IMR-90 (cell line): ENCODE measurements at regions not wholly inside any gene's neighbourhood (a gene's known extent, or its start where the extent isn't known, plus 50 kb on each side); places are given as distances from the start of the nearest gene placed in this dataset.

Experiments used
- ATAC-seq: fragments of 200-7000 bp; cut with Tn5 transposase; 2 replicates; pipeline ENCODE4 v1.9.1; 2020; ENCODE audit warnings: low read depth, mild to moderate bottlenecking, moderate library complexity
- BruUV-seq: library from RNA; stranded (reverse); fragments of 400-500 nt; replicated peaks from 2 replicates; lab custom pipeline; 2021; lab: Mats Ljungman, UMichigan
- CTCF ChIA-PET: fragments of 300-600 bp; formaldehyde crosslinking; extraction: SDS; loops from one replicate; lab custom pipeline; 2021; ENCODE audit warnings: antibody characterized with exemption; lab: Yijun Ruan, JAX
- POLR2A ChIA-PET: fragments of 300-600 bp; sonication (Branson Sonifier 250); formaldehyde crosslinking; loops from one replicate; lab custom pipeline; 2022; ENCODE audit warnings: antibody characterized with exemption; ENCODE audit not compliant: unreplicated experiment; lab: Charles Lee
- DNase-seq: peaks from one replicate; pipeline ENCODE4 v3.0.0; 2013
- H2AFZ ChIP-seq: replicated peaks from 2 replicates; pipeline ENCODE3; 2013; ENCODE audit warnings: low read length, mild to moderate bottlenecking; ENCODE audit not compliant: poor library complexity
- H2AK5ac ChIP-seq: 2 replicates; pipeline ENCODE4 v1.6.1; 2013; ENCODE audit warnings: low read depth, low read length, inconsistent platforms
- H2AK9ac ChIP-seq: replicated peaks from 2 replicates; pipeline ENCODE3; 2013; ENCODE audit warnings: mild to moderate bottlenecking, low read depth, low read length, moderate library complexity; ENCODE audit not compliant: poor library complexity
- H2BK120ac ChIP-seq: 2 replicates; pipeline ENCODE4 v1.6.1; 2013; ENCODE audit warnings: low read depth, low read length, inconsistent platforms
- H2BK15ac ChIP-seq: 3 replicates; pipeline ENCODE4 v1.6.1; 2013; ENCODE audit warnings: low read depth, low read length, inconsistent platforms
- H2BK20ac ChIP-seq: 2 replicates; pipeline ENCODE4 v1.6.1; 2013; ENCODE audit warnings: low read depth, mild to moderate bottlenecking, inconsistent platforms, low read length, moderate library complexity
- H2BK5ac ChIP-seq: 2 replicates; pipeline ENCODE4 v1.6.1; 2013; ENCODE audit warnings: mild to moderate bottlenecking, low read depth, low read length, inconsistent platforms; ENCODE audit not compliant: poor library complexity, severe bottlenecking
- H3K14ac ChIP-seq: replicated peaks from 2 replicates; pipeline ENCODE4 v1.6.1; 2013; ENCODE audit warnings: low read depth, low read length, inconsistent platforms
- H3K18ac ChIP-seq: 2 replicates; pipeline ENCODE4 v1.6.1; 2013; ENCODE audit warnings: low read depth, low read length, control low read depth
- H3K23ac ChIP-seq: 2 replicates; pipeline ENCODE4 v1.6.1; 2013; ENCODE audit warnings: low read depth, low read length, inconsistent platforms
- H3K27ac ChIP-seq: 2 replicates; pipeline ENCODE4 v1.5.1; 2013; ENCODE audit warnings: mild to moderate bottlenecking, control low read depth, low read length; ENCODE audit not compliant: insufficient read depth
- H3K27me3 ChIP-seq: 2 replicates; pipeline ENCODE4 v1.6.1; 2013; ENCODE audit warnings: low read length; ENCODE audit not compliant: control insufficient read depth, insufficient read depth
- H3K36me3 ChIP-seq: 2 replicates; pipeline ENCODE4 v1.6.1; 2013; ENCODE audit warnings: low read length, mixed read lengths; ENCODE audit not compliant: control insufficient read depth, insufficient read depth
- H3K4ac ChIP-seq: 2 replicates; pipeline ENCODE4 v1.6.1; 2013; ENCODE audit warnings: low read depth, low read length, inconsistent platforms
- H3K4me1 ChIP-seq: 2 replicates; pipeline ENCODE4 v1.6.1; 2013; ENCODE audit warnings: low read length, mixed read lengths; ENCODE audit not compliant: control insufficient read depth, insufficient read depth
- H3K4me2 ChIP-seq: 2 replicates; pipeline ENCODE4 v1.6.1; 2013; ENCODE audit warnings: low read depth, mild to moderate bottlenecking, control low read depth, low read length, moderate library complexity
- H3K4me3 ChIP-seq: 2 replicates; pipeline ENCODE4 v1.5.1; 2013; ENCODE audit warnings: low read depth, mild to moderate bottlenecking, control low read depth, low read length, moderate library complexity; ENCODE audit not compliant: insufficient read depth
- H3K56ac ChIP-seq: 2 replicates; pipeline ENCODE4 v1.6.1; 2013; ENCODE audit warnings: low read length, inconsistent platforms; ENCODE audit not compliant: insufficient read depth; ENCODE audit errors: extremely low read depth
- H3K79me1 ChIP-seq, 2 experiments: 2 replicates each; pipeline ENCODE4 v1.6.1; 2013; ENCODE audit warnings: low read length in 2 of 2, inconsistent platforms in 1 of 2, low read depth in 1 of 2
- H3K9ac ChIP-seq: 2 replicates; pipeline ENCODE4 v1.6.1; 2013; ENCODE audit warnings: low read depth, low read length, control low read depth
- H3K9me1 ChIP-seq: 2 replicates; pipeline ENCODE4 v1.6.1; 2013; ENCODE audit warnings: low read length, inconsistent platforms; ENCODE audit not compliant: insufficient read depth
- H3K9me3 ChIP-seq: 2 replicates; pipeline ENCODE4 v1.6.1; 2013; ENCODE audit warnings: low read length; ENCODE audit not compliant: control insufficient read depth, insufficient read depth
- H4K20me1 ChIP-seq: 2 replicates; pipeline ENCODE4 v1.6.1; 2013; ENCODE audit warnings: low read length, inconsistent platforms; ENCODE audit not compliant: insufficient read depth
- H4K5ac ChIP-seq: 2 replicates; pipeline ENCODE4 v1.6.1; 2013; ENCODE audit warnings: mild to moderate bottlenecking, low read depth, low read length, control low read depth
- H4K8ac ChIP-seq, 2 experiments: 2 replicates each; pipeline ENCODE4 v1.6.1; 2013; ENCODE audit warnings: low read depth in 2 of 2, low read length in 2 of 2, control low read depth in 1 of 2, inconsistent platforms in 1 of 2
- H4K91ac ChIP-seq: 2 replicates; pipeline ENCODE4 v1.6.1; 2013; ENCODE audit warnings: low read depth, low read length, inconsistent platforms; ENCODE audit not compliant: insufficient read depth
- BHLHE40 ChIP-seq: fragments of 150-350 bp; IDR thresholded peaks from 2 replicates; pipeline ENCODE4 v1.6.1; 2016; ENCODE audit warnings: mild to moderate bottlenecking, low read depth, low read length
- CEBPB ChIP-seq: IDR thresholded peaks from 2 replicates; pipeline ENCODE4 v1.6.1; 2012; ENCODE audit warnings: low read depth, low read length, improper control_type of control experiment
- ELK1 ChIP-seq: fragments of 150-350 bp; IDR thresholded peaks from 2 replicates; pipeline ENCODE4 v1.6.1; 2016; ENCODE audit warnings: low read depth, mild to moderate bottlenecking, low read length, moderate library complexity, borderline replicate concordance
- NFE2L2 ChIP-seq: fragments of 150-350 bp; IDR thresholded peaks from 2 replicates; pipeline ENCODE4 v1.6.1; 2016; ENCODE audit warnings: low read depth, mild to moderate bottlenecking, low read length
- POLR2A ChIP-seq: IDR thresholded peaks from 2 replicates; pipeline ENCODE4 v1.6.1; 2012; ENCODE audit warnings: mild to moderate bottlenecking, low read depth, low read length
- RAD21 ChIP-seq: IDR thresholded peaks from 2 replicates; pipeline ENCODE4 v1.6.1; 2012; ENCODE audit warnings: low read length, improper control_type of control experiment
- RCOR1 ChIP-seq: IDR thresholded peaks from 2 replicates; pipeline ENCODE4 v1.6.1; 2012; ENCODE audit warnings: mild to moderate bottlenecking, low read length, improper control_type of control experiment; ENCODE audit not compliant: insufficient replicate concordance
- SMC3 ChIP-seq: fragments of 150-350 bp; IDR thresholded peaks from 2 replicates; pipeline ENCODE4 v1.6.1; 2016; ENCODE audit warnings: low read depth, mild to moderate bottlenecking, antibody characterized with exemption, low read length, moderate library complexity
- WGBS, 2 experiments: methylation state at CpG; one replicate each; pipeline versions ENCODE4 v1.1.5 to v1.1.7; 2013; ENCODE audit warnings: missing lambda C conversion rate in 2 of 2; ENCODE audit not compliant: insufficient read length in 1 of 2; ENCODE audit errors: extremely low coverage in 2 of 2; 5-methylcytosine and 5-hydroxymethylcytosine counted together
- dilution Hi-C: fragments of 300-500 bp; cut with HindIII; formaldehyde crosslinking; loops from one replicate; pipeline ENCODE4 v1.14.3; 2018; ENCODE audit warnings: low sequenced_read_pairs; ENCODE audit not compliant: unreplicated experiment
- in situ Hi-C: fragments of 300-500 bp; cut with MboI; formaldehyde crosslinking; loops from 3 replicates; pipeline ENCODE4 v1.14.3; 2019; ENCODE audit warnings: low sequenced_read_pairs, inconsistent platforms, mixed read lengths
- intact Hi-C: fragments of 100-400 bp; cut with micrococcal nuclease; formaldehyde crosslinking; loops from 2 replicates; pipeline ENCODE4 v1.10.0; 2022

DNA sequence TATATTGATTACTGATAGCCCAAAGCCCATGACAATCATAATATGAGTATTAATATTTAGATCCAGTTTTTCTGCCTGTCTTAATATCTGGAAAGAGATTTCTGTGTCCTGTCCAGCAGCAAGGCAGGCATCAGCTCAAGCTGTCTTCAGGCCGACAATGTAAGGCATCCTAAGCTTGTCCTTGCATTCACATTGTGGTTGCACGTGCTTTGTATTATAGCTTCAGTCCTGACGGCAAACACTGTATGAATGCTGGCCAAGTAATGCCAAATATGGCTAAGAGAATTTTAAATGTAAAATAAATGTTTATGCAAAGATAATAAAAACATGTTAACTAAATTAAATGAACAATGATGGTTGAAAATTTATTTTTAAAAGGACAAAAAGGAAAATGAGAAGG, 255.7 kb upstream of the RPS6KA3 start:
- POLR2A ChIA-PET: no interaction called here
- CTCF ChIA-PET: interaction anchor here (1.3 kb wide), 1 partner anchor 270 kb away, joined by 5 read pairs; no protein-coding TSS in a partner anchor

More for the DNA sequence above, 255.7 kb upstream of the RPS6KA3 start:
- H4K5ac ChIP-seq: no peak overlapping the region
- H2AK9ac ChIP-seq: no peak overlapping the region
- no peaks in the 10 kb centered on the region for H3K36me3 ChIP-seq
- H3K14ac ChIP-seq: no peak overlapping the region
- in situ Hi-C loops (loop anchor here (10.0 kb wide), 1 partner anchor 1452 kb away; no protein-coding TSS in a partner anchor), intact Hi-C loops (loop anchor here (5.0 kb wide), 1 partner anchor 255 kb away; the partner anchor contains the start of gene RPS6KA3), dilution Hi-C loops (no loop called here)
- no peak overlapping the region for H2AFZ ChIP-seq
- no peaks in the 10 kb centered on the region; the same call in 1 of the 2 replicates for H3K27me3 ChIP-seq
- no peaks in the 10 kb centered on the region for H3K9me3 ChIP-seq
- H3K56ac ChIP-seq: no peak overlapping the region
- no peaks in the 10 kb centered on the region for H3K9me1 ChIP-seq
- no peak overlapping the region for H2BK20ac ChIP-seq
- H3K18ac ChIP-seq: no peak overlapping the region
- H3K4me3 ChIP-seq: no peak overlapping the region
- H3K27ac ChIP-seq: no peak overlapping the region
- no peak overlapping the region for H3K4ac ChIP-seq
- H4K20me1 ChIP-seq: no peaks in the 10 kb centered on the region
- no peaks in the 10 kb centered on the region for H3K4me1 ChIP-seq
- no peak overlapping the region for H2AK5ac ChIP-seq
- no peak overlapping the region for H4K91ac ChIP-seq
- no peak overlapping the region for H4K8ac ChIP-seq
- H2BK120ac ChIP-seq: no peak overlapping the region
- no peak overlapping the region for H3K9ac ChIP-seq
- DNase-seq (peak; percentile 61), ATAC-seq (peak; percentile 65; the same call in 1 of the 2 replicates)
- H2BK15ac ChIP-seq: no peak overlapping the region
- no peaks in the 10 kb centered on the region for H3K79me1 ChIP-seq
- H3K23ac ChIP-seq: no peak overlapping the region
- H2BK5ac ChIP-seq: no peak overlapping the region
- no TSS peak for BruUV-seq
- no CpG with 5 or more reads among the region's 3 CpGs for WGBS, 2 experiments
- H3K4me2 ChIP-seq: no peak overlapping the region
- TF ChIP-seq SMC3 (no peak), POLR2A (no peak), RAD21 (no peak), CEBPB (no peak), RCOR1 (no peak), ELK1 (no peak), BHLHE40 (peak; percentile 81; the same call in 1 of the 2 replicates), NFE2L2 (no peak)
